ENCODE measurements at regions not wholly inside any gene's neighbourhood (a gene's known extent, or its start where the extent isn't known, plus 50 kb on each side); places are given as distances from the start of the nearest gene placed in this dataset.
A peak's percentile ranks its signal among the peaks of the same experiment; 100 is the strongest.

DNA sequence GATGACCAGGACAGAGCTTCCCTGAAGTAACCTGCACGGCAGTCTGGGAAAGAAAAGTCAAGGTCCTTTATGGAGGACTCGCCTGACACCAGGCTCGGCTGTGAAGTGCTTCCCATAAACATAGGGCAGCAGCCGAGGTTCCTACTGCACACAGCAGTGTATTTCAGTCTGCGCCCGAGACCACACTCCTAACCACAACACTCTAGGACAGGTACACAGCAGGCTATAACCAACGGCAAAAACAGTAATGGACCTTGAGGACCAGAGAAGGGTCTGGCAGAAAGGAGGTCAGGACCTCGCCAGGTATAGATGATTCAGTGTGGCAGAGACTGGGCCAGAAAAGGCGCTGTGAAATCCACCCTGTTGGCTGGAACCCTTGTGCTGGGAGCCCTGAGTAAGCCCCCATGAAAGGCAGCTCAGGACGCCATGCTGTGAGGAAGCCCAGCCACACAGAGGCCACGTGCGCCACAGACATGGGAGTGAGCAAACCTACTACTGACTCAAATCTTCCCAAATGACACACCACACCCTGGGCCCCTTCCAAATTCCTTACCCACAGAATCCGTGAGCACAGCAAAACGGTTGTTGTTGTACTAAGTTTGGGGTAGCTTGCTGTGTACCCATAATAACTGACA is 129.6 kb upstream of the CST7 start:
- DNase-seq, result no peak
- no peaks in the 10 kb centered on the region for H3K36me3 ChIP-seq
- TF ChIP-seq, protein P1, sequence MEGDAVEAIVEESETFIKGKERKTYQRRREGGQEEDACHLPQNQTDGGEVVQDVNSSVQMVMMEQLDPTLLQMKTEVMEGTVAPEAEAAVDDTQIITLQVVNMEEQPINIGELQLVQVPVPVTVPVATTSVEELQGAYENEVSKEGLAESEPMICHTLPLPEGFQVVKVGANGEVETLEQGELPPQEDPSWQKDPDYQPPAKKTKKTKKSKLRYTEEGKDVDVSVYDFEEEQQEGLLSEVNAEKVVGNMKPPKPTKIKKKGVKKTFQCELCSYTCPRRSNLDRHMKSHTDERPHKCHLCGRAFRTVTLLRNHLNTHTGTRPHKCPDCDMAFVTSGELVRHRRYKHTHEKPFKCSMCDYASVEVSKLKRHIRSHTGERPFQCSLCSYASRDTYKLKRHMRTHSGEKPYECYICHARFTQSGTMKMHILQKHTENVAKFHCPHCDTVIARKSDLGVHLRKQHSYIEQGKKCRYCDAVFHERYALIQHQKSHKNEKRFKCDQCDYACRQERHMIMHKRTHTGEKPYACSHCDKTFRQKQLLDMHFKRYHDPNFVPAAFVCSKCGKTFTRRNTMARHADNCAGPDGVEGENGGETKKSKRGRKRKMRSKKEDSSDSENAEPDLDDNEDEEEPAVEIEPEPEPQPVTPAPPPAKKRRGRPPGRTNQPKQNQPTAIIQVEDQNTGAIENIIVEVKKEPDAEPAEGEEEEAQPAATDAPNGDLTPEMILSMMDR (IDR thresholded peaks at IDR 0.05), result no peak

DNA sequence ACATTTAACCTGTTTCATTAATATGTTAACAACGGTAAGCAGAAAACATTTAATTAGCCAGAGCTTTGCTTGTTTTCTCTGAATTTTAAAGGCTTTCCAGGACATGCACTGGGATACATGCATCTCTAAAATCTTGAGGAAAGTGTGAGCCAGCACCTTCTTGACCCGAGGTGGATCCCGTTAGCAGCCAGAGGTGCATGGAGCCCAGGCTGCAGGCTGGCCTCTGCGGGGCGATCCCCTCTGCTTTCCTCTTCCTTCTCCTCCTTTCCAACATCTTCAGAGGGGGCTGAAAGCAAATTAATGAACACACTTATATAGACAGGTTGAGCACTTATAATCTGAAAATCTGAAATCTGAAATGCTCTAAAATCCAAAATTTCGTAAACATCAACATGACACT is 128.7 kb upstream of the CST7 start:
- H3K4me1 ChIP-seq, result no peaks in the 10 kb centered on the region
- intact Hi-C loops (cut with DNase I; ENCODE audit: low total_unique reads), result no loop called here
- no peaks in the 10 kb centered on the region for H3K36me3 ChIP-seq
- DNase-seq, result no peak
- no peak overlapping the region for H3K27ac ChIP-seq
- H3K4me3 ChIP-seq, result no peak overlapping the region
- TF ChIP-seq, protein P1 (IDR thresholded peaks at IDR 0.05), result no peak
- no peaks in the 10 kb centered on the region for H3K27me3 ChIP-seq
- H3K9me3 ChIP-seq, result peaks cover 0 to 4% (median 0%) of the 10 kb centered on the region in 3 donors

More for the DNA sequence above, 129.6 kb upstream of the CST7 start:
- no peaks in the 10 kb centered on the region for H3K4me1 ChIP-seq
- H3K9me3 ChIP-seq, result peaks cover 0 to 4% (median 0%) of the 10 kb centered on the region in 3 donors
- peaks cover 0 to 3% of the 10 kb centered on the region in 2 donors for H3K27me3 ChIP-seq
- intact Hi-C loops (cut with DNase I; ENCODE audit: low total_unique reads), result no loop called here
- H3K27ac ChIP-seq, result no peak overlapping the region
- H3K4me3 ChIP-seq, result no peak overlapping the region

DNA sequence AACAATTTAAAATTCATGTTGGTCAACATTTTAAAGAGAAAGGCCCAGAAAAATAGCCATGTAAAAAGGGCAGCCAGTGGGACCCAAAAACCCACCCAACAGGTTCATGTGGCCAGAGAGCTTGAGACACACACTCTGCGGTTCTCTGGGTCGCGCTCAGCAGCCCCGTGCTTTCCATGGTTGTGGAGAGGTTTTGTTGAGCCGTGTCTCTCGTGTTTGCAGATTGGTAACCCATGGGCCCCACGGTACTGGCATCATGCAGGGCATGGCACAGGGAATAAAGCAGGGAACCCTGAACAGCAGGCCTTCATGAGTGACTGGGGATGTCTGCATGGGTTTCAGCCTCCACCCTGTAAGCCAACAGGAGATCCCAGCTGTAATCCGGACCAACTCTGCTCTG is 127.7 kb upstream of the CST7 start:
- H3K4me3 ChIP-seq, result no peak overlapping the region
- intact Hi-C loops (cut with DNase I; ENCODE audit: low total_unique reads), result no loop called here
- H3K36me3 ChIP-seq, result no peaks in the 10 kb centered on the region
- TF ChIP-seq, protein P1 (IDR thresholded peaks at IDR 0.05), result no peak
- no peaks in the 10 kb centered on the region for H3K4me1 ChIP-seq
- H3K27me3 ChIP-seq, result no peaks in the 10 kb centered on the region
- peak in 1 of 2 donors; percentile 31 for DNase-seq
- no peak overlapping the region for H3K27ac ChIP-seq
- H3K9me3 ChIP-seq, result peaks cover 0 to 4% (median 0%) of the 10 kb centered on the region in 3 donors

DNA sequence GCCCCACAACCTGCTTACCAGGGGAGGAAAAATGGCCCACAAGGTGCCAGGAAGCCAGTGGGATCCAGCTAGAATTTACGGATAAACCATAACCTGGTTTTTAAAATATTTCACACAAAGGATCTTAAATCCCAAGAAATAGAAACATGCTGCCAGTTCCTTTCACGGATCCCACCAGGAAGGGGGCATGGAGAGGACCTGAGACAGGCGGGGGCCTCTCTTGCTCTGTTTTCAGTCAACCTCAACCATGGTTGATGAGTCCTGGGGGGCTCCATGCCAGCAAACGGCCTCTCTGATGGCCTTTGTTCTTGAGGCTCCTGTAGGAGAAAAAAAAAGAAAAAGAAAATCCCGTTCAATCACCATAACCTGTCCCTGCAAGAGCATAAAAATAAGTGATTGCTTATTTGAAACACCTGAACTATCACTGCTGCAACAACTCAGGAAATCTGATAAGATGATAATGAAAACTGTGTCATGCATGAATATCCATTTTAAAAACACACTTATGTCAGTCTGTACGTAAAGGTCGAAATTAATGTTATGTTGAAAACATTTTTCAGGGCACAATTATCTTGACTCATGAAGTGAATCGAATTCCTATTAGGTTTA is 125.8 kb upstream of the CST7 start:
- no peaks in the 10 kb centered on the region for H3K36me3 ChIP-seq
- H3K27ac ChIP-seq, result no peak overlapping the region
- intact Hi-C loops (cut with DNase I; ENCODE audit: low total_unique reads), result no loop called here
- no peaks in the 10 kb centered on the region for H3K4me1 ChIP-seq
- DNase-seq, result peak in 1 of 2 donors; percentile 25
- TF ChIP-seq, protein P1 (IDR thresholded peaks at IDR 0.05), result no peak
- H3K4me3 ChIP-seq, result no peak overlapping the region
- H3K27me3 ChIP-seq, result no peaks in the 10 kb centered on the region
- peaks cover 0 to 4% (median 0%) of the 10 kb centered on the region in 3 donors for H3K9me3 ChIP-seq

DNA sequence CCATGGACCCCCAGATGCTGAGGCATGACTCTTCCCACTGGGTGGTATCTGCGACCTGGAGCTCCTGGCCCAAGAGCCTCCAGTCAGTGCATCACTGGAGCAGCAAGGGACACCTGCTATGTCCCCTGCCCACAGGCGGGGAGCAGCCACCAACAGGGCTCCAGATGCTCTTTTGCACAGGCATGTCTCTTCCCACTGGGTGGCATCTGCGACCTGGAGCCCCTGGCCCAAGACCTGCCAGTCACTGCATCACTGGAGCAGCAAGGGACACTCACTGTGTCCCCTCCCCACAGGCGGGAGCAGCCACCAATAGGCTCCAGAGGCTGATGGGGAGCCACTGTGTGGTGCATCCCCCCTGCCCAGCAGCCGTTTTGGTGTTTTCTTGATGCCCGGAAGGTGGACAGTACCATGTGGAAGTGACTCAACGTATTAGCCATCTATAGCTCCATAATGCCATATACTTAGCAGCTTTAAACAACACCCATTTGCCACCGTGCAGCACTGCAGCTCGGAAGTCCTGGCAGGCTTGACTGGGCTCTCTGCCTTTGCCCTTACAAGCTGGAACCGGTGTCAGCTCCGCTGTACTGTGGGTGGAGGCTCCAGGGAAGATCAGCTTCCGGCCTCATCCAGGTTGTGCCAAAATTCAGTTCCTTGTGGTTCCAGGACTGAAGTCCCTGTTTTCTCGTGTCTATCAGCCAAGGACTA is 124.9 kb upstream of the CST7 start:
- intact Hi-C loops (cut with DNase I; ENCODE audit: low total_unique reads), result no loop called here
- Histone ChIP-seq H3K4me3 (no peak overlapping the region), H3K9me3 (peaks cover 0 to 4% (median 0%) of the 10 kb centered on the region in 3 donors), H3K27ac (no peak overlapping the region), H3K4me1 (no peaks in the 10 kb centered on the region), H3K36me3 (no peaks in the 10 kb centered on the region), H3K27me3 (no peaks in the 10 kb centered on the region)
- DNase-seq, result peak in 1 of 2 donors; percentile 39
- TF ChIP-seq, protein P1 (IDR thresholded peaks at IDR 0.05), result no peak
